ENCODE measurements at regions not wholly inside any gene's neighbourhood (a gene's known extent, or its start where the extent isn't known, plus 50 kb on each side); places are given as distances from the start of the nearest gene placed in this dataset.

DNA sequence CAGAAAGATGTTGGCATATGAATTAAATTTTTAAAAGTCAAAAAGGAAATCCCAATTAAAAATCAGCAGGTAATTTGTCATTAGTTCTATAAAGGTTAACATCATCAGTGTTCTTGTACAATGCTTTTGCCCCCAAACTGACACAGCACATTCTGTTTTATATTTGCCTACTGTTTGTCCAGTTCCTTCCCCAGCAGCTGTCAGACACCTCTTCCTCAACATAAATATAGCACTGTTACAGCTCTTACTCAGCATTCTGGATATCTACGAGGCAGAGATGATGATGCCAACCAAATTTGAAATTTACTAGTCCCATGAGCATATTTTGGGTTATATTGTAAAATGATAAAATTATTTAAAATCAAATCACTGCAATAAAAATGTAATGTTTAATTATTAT is 124.6 kb downstream of the SINHCAF start:
- POLR2A ChIA-PET = no interaction called here
- ATAC-seq (no peak), DNase-seq (no peak)
- H3K4me1 Mint-ChIP-seq = peaks cover 13% of the 10 kb centered on the region
- peaks cover 13% of the 10 kb centered on the region for H3K27me3 Mint-ChIP-seq
- no peaks in the 10 kb centered on the region for H3K36me3 Mint-ChIP-seq (ENCODE audit: low read depth)
- H3K27ac Mint-ChIP-seq = no peak overlapping the region
- intact Hi-C loops (cut with DNase I, micrococcal nuclease) = no loop called here
- H3K4me3 Mint-ChIP-seq = no peak overlapping the region
- no peaks in the 10 kb centered on the region for H3K9me3 Mint-ChIP-seq (ENCODE audit: low read depth)
- CTCF ChIA-PET = no interaction called here

DNA sequence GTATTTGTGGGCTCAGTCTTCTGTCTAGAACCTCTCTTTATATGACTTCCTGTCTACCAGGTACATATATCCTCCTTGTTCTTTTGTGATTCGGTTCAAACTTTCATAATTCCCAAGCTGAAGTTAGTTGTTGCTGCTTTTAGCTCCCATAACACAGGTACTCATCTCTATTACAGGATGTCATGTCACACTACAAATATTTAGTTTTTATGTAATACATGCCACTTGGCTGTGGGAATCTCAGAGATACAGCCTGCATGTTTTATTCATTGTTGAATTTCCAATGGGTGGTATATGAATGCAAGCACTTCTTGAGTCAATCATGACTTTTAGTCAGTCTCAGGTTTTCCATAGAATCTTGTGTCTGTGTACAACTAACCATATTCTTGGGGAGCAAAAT is 122.7 kb downstream of the SINHCAF start:
- Mint-ChIP-seq H3K9me3 (ENCODE audit: low read depth) (no peaks in the 10 kb centered on the region), H3K36me3 (ENCODE audit: low read depth) (no peaks in the 10 kb centered on the region), H3K27me3 (peaks cover 12% of the 10 kb centered on the region), H3K4me3 (no peak overlapping the region), H3K4me1 (peaks cover 13% of the 10 kb centered on the region), H3K27ac (no peak overlapping the region)
- DNase-seq = no peak
- ChIA-PET POLR2A (no interaction called here), CTCF (no interaction called here)
- ATAC-seq = no peak
- intact Hi-C loops (cut with DNase I, micrococcal nuclease) = no loop called here

DNA sequence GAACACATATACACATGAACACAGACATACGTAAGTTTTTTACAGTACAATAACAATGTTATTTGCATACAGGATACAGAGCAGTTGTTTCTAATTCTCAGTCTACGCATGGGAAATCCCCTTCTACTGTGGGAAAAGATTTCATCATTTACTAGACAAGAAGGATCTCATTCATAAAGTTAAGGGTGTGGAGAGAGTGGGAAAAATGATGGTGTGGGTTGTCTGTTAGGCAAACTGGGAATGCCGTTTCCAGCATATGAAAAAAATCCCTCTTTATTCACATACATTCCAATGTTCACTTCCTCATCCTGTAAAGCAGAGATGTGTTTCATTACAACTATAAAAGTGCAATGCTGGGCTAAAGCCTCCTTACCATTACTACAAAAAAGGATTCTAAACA is 120.9 kb downstream of the SINHCAF start:
- Mint-ChIP-seq H3K4me3 (peak overlapping the region; percentile 6), H3K27me3 (peaks cover 15% of the 10 kb centered on the region), H3K9me3 (ENCODE audit: low read depth) (no peaks in the 10 kb centered on the region), H3K27ac (no peak overlapping the region), H3K36me3 (ENCODE audit: low read depth) (no peaks in the 10 kb centered on the region), H3K4me1 (peaks cover 13% of the 10 kb centered on the region)
- intact Hi-C loops (cut with DNase I, micrococcal nuclease) = no loop called here
- DNase-seq = no peak
- ATAC-seq = peak; percentile 92
- ChIA-PET POLR2A (no interaction called here), CTCF (no interaction called here)

DNA sequence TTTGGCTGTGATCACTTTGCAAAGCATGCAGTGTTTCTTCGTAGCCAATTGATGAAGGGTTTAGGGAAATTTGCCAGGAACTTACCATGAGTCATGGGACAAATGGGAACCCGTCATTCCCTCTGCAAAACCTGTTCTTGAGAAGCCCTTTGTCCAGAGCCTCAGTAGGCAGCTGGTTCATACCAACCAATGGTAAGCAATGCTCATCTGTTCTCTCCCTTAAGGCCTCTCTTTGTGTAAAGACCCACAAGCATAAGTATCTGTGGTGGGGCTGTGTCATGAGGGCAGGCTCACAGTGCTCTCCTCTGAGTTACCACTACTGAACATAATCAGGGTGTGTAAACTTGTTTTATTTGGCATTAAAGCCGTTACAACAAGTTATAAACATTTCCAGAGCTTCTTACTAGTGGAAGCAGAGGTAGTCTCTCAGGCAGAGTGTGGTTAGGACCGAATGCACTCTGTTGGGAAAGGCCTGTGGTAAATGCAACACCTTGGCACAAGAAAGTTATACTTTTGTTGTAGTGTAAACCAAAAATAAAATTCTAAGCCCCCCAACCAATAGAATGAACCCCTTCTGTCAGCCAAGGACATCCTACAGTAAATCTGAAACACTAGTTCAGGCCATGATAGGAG is 119.8 kb downstream of the SINHCAF start:
- peaks cover 13% of the 10 kb centered on the region for H3K4me1 Mint-ChIP-seq
- peaks cover 15% of the 10 kb centered on the region for H3K27me3 Mint-ChIP-seq
- no peak for DNase-seq
- no peak overlapping the region for H3K4me3 Mint-ChIP-seq
- ChIA-PET CTCF (no interaction called here), POLR2A (no interaction called here)
- H3K9me3 Mint-ChIP-seq (ENCODE audit: low read depth) = no peaks in the 10 kb centered on the region
- intact Hi-C loops (cut with DNase I, micrococcal nuclease) = no loop called here
- H3K27ac Mint-ChIP-seq = no peak overlapping the region
- no peak for ATAC-seq
- H3K36me3 Mint-ChIP-seq (ENCODE audit: low read depth) = no peaks in the 10 kb centered on the region

DNA sequence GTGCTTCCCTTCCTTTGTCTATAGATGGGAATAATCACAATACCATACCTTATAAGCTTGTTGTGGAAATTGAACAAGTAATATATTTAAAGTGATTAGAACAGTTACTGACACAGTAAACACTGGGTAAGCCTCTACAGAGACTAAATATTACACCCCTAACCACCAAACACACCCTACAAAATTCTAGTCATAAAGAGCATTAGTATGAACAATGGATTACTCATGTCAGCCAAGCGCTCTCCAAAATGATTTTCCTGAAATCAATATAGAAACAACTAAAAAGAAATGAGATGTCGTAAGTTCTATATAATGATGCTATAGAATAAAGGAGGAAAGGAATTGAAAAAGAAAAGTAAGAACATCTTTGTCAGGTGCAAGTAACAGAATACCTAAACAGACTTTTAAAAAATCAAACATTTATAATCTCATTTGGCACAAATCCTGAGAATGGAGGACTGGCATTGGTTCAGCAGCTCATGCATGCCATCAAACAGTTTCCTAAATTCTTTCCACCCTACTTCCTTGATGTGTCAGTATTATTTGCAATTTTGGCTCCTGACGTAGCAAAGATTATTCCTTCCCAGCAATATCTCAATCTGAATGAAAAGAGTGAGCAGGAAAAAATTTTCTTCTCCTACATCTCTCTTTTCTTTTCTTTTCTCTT is 118.0 kb downstream of the SINHCAF start:
- no peak for DNase-seq
- Mint-ChIP-seq H3K4me3 (no peak overlapping the region), H3K4me1 (peaks cover 13% of the 10 kb centered on the region), H3K36me3 (ENCODE audit: low read depth) (no peaks in the 10 kb centered on the region), H3K9me3 (ENCODE audit: low read depth) (no peaks in the 10 kb centered on the region), H3K27ac (no peak overlapping the region), H3K27me3 (peaks cover 11% of the 10 kb centered on the region)
- ATAC-seq = peak; percentile 59
- ChIA-PET CTCF (interaction anchor here (1.0 kb wide), 1 partner anchor 29 kb away, joined by 3 read pairs; no protein-coding TSS in a partner anchor), POLR2A (no interaction called here)
- intact Hi-C loops (cut with DNase I, micrococcal nuclease) = no loop called here

DNA sequence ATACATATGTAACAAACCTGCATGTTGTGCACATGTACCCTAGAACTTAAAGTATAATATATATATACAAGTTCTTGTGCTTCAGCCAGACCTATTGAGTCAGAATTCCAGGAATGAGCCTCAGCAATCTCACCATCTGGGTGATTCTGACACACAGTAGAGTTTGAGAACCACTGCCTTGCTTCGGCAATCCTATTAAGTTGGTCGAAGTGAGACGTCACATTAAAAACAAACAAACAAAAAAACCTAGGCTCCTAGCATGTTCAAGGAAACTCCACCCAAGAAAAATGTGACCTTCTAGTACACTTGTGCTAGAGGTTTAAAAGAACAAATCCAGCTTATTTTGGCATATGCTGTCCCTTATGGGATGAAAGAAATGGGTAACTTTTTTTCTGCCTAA is 115.8 kb downstream of the SINHCAF start:
- ChIA-PET CTCF (no interaction called here), POLR2A (no interaction called here)
- Mint-ChIP-seq H3K27me3 (peaks cover 2% of the 10 kb centered on the region), H3K9me3 (ENCODE audit: low read depth) (no peaks in the 10 kb centered on the region), H3K27ac (no peak overlapping the region), H3K36me3 (ENCODE audit: low read depth) (no peaks in the 10 kb centered on the region), H3K4me3 (no peak overlapping the region), H3K4me1 (peaks cover 2% of the 10 kb centered on the region)
- ATAC-seq = no peak
- intact Hi-C loops (cut with DNase I, micrococcal nuclease) = no loop called here
- DNase-seq = no peak

DNA sequence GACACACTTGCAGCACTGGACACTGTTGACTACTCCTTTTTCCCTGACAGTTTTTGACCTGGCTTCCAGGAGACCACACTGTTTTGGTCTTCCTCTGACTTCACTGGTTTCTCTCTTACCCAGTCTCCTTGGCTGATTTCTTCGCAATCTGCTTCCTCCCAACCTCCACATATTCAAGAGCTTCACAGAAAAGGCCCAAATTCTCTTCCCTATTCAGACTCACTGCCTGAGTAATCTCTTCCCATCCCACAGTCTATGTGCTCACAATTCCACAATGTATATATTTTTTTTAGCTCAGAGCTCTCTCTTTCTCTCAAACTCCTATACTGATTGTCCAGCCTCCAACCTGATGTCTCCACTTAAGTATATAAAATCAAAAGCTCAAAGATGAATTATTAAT is 115.4 kb downstream of the SINHCAF start:
- Mint-ChIP-seq H3K27me3 (peaks cover 3% of the 10 kb centered on the region), H3K27ac (no peak overlapping the region), H3K4me1 (no peaks in the 10 kb centered on the region), H3K9me3 (ENCODE audit: low read depth) (no peaks in the 10 kb centered on the region), H3K4me3 (no peak overlapping the region), H3K36me3 (ENCODE audit: low read depth) (no peaks in the 10 kb centered on the region)
- no peak for DNase-seq
- CTCF ChIA-PET = interaction anchor here (0.7 kb wide), 1 partner anchor 362 kb away, joined by 3 read pairs; no protein-coding TSS in a partner anchor
- intact Hi-C loops (cut with DNase I, micrococcal nuclease) = no loop called here
- POLR2A ChIA-PET = no interaction called here
- ATAC-seq = no peak

DNA sequence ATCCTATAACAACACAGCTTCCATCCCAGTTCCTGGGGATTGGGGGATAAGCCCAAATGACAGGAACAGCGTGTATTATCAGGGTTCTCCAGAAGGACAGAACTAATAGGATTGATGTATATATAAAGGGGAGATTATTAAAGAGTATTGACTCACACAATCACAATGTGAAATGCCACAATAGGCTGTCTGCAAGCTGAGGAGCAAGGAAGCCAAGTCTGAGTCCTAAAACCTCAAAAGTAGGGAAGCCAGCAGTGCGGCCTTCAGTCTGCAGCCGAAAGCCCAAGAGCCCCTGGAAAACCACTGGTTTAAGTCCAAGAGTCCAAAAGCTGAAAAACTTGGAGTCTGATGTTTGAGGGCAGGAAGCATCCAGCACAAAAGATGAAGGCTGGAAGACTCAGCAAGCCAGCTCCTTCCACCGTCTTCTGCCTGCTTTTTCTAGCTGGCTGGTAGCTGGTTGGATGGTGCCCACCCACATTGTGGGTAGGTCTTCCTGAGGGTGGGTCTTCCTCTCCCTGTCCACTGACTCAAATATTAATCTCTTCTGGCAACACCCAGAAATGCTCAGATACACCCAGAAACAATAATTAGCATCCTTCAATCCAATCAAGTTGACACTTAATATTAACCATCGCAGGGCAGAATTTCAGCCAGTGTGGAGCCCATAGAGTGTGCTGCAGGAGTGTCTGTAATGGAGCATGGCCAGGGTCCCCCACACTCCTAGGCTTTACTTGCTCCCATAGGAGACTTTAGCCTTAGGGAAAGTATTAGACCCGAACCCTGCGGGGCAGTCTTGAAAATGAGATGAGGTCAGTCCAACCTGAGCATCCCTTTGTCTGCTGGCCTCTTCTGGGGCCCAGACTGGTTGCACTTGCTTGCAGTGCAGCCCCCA is 111.1 kb downstream of the SINHCAF start:
- Mint-ChIP-seq H3K27ac (no peak overlapping the region), H3K4me1 (no peaks in the 10 kb centered on the region), H3K9me3 (ENCODE audit: low read depth) (no peaks in the 10 kb centered on the region), H3K27me3 (peaks cover 3% of the 10 kb centered on the region), H3K4me3 (no peak overlapping the region), H3K36me3 (ENCODE audit: low read depth) (no peaks in the 10 kb centered on the region)
- ChIA-PET CTCF (no interaction called here), POLR2A (interaction anchor here (0.6 kb wide), 1 partner anchor 383 kb away, joined by 4 read pairs; no protein-coding TSS in a partner anchor)
- ATAC-seq (no peak), DNase-seq (no peak)
- intact Hi-C loops (cut with DNase I, micrococcal nuclease) = no loop called here

DNA sequence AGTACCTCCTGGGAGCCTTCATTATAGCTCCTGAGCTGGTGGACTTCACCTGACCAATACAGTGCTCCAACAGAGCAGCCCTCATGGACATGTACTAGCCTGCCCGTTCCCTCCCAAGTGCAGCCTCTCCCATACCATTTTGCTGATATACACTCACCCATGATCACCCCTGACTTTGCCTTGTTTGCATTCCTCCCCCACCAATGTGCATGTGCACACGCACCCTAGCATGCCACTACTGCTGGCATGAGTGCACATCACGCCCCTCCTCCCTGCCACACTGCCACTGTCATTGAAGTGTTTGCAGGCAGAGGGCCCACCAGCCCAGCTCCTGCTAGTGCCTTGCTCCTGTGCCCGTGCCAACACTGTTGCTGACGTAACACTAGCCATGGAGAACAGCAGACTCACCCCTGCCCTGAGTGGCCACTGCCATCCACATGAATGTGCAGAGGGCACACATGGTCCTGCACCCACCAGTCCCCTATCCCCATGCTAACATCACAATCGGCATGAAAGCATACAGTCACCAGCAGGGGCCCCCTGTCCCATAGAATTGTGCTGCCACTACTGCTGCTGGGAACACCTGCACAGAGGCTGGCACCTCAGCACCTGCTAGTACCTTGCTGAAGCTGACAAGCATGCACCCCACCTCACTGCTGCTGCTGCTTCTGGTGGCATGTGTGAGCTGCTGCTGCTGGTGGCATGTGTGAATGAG is 110.3 kb downstream of the SINHCAF start:
- no peak overlapping the region for H3K4me3 Mint-ChIP-seq
- ChIA-PET CTCF (no interaction called here), POLR2A (no interaction called here)
- H3K36me3 Mint-ChIP-seq (ENCODE audit: low read depth) = no peaks in the 10 kb centered on the region
- H3K9me3 Mint-ChIP-seq (ENCODE audit: low read depth) = no peaks in the 10 kb centered on the region
- peaks cover 3% of the 10 kb centered on the region for H3K27me3 Mint-ChIP-seq
- intact Hi-C loops (cut with DNase I, micrococcal nuclease) = no loop called here
- ATAC-seq = no peak
- H3K4me1 Mint-ChIP-seq = no peaks in the 10 kb centered on the region
- DNase-seq = no peak
- H3K27ac Mint-ChIP-seq = no peak overlapping the region

DNA sequence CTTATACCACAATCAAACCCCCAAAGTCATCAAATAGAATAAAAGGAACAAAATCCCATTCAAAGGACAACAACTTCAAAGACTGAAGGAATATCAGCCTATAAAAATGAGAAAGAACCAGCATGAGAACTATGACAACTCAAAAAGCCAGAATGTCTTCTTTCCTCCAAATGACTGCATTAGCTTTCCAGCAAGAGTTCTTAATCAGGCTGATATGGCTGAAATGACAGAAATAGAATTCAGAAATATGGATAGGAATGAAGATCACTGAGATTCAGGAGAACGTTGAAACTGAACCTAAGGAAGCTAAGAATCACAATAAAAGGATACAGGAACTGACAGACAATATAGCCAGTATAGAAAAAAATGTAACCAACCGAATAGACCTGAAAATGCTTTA is 109.5 kb downstream of the SINHCAF start:
- no peaks in the 10 kb centered on the region for H3K4me1 Mint-ChIP-seq
- DNase-seq (no peak), ATAC-seq (no peak)
- CTCF ChIA-PET = interaction anchor here (1.4 kb wide), 1 partner anchor 18 kb away, joined by 3 read pairs; no protein-coding TSS in a partner anchor
- no peaks in the 10 kb centered on the region for H3K36me3 Mint-ChIP-seq (ENCODE audit: low read depth)
- peaks cover 3% of the 10 kb centered on the region for H3K27me3 Mint-ChIP-seq
- no peak overlapping the region for H3K4me3 Mint-ChIP-seq
- no peaks in the 10 kb centered on the region for H3K9me3 Mint-ChIP-seq (ENCODE audit: low read depth)
- POLR2A ChIA-PET = no interaction called here
- intact Hi-C loops (cut with DNase I, micrococcal nuclease) = no loop called here
- no peak overlapping the region for H3K27ac Mint-ChIP-seq

DNA sequence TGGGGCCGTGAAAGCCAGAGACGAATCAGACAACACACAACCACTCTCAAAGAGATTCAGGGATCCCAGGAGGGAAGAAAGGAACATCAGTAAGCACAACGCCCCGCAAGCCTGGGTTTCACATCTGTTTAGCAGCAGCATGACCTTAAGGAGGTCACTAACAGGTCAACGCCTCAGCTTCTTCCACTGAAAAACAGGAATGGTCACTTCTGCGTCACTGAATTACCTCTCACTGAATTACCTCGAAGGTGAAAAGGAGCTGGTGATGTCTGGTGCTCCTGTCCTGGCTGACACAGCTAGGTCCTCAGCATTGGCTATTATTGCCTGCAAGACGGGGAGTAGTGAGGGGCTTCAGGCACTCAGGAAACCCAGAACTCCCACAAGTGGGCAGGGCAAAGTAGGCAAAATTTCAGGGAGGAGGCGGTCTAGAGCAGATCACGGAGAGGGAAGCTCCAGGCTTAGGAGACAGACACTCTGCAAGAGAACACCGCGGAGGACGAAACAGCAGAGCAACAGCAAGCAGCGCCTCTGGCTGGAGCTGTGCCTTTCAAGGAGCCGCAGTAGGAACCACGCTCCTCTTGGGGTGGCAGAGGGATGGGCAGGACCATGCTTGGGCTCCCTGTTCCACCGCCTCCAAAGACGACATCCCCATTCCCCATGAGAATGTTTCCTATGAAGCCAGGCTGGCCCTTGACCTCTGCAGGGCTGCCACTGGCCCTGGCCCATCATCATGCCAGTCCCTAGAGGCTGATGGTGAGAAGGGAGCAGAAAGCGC is 108.4 kb downstream of the SINHCAF start:
- Mint-ChIP-seq H3K27me3 (peaks cover 3% of the 10 kb centered on the region), H3K36me3 (ENCODE audit: low read depth) (no peaks in the 10 kb centered on the region), H3K9me3 (ENCODE audit: low read depth) (no peaks in the 10 kb centered on the region), H3K4me3 (no peak overlapping the region), H3K27ac (no peak overlapping the region), H3K4me1 (no peaks in the 10 kb centered on the region)
- ChIA-PET POLR2A (no interaction called here), CTCF (interaction anchor here (1.4 kb wide), 1 partner anchor 17 kb away, joined by 3 read pairs; no protein-coding TSS in a partner anchor)
- DNase-seq = no peak
- intact Hi-C loops (cut with DNase I, micrococcal nuclease) = no loop called here
- no peak for ATAC-seq
